ENCODE measurements at regions not wholly inside any gene's neighbourhood (a gene's known extent, or its start where the extent isn't known, plus 50 kb on each side); places are given as distances from the start of the nearest gene placed in this dataset.

- in situ Hi-C loops (cut with MboI; ENCODE audit: low sequenced_read_pairs), result no loop called here
Measured at GRCh38 chr20:40188319-40188718, 500.7 kb downstream of the MAFB start.

GRCh38 chr20:40186826-40187225 is 502.2 kb downstream of the MAFB start:
- in situ Hi-C loops (cut with MboI; ENCODE audit: low sequenced_read_pairs), result no loop called here

- in situ Hi-C loops (cut with MboI; ENCODE audit: low sequenced_read_pairs), result no loop called here
Measured at GRCh38 chr20:40181676-40182075, 507.4 kb downstream of the MAFB start.

GRCh38 chr20:40176098-40176841 is 512.8 kb downstream of the MAFB start:
- in situ Hi-C loops (cut with MboI; ENCODE audit: low sequenced_read_pairs), result no loop called here

DNA sequence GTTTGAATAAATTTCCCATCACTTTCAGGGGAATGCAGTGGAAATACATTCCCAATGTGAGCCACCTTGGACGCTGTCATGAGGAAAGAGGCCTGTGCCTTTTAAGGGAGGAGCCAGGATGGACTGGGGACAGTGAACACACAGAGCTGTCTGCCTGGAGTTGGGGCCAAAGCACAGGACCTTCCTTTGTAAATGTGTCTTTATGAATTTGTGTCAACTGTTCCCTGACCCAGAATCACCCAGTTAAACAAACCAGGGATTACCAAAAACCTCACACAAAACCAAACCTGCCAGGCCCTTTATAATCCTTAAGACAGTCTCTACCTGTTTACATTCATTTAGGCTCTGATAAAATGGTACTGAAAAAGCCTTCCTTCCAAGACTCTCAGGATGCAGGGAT is 513.7 kb downstream of the MAFB start:
- in situ Hi-C loops (cut with MboI; ENCODE audit: low sequenced_read_pairs), result no loop called here

- in situ Hi-C loops (cut with MboI; ENCODE audit: low sequenced_read_pairs), result loop anchor here (25.0 kb wide), 1 partner anchor 513 kb away; the partner anchor contains the start of gene MAFB
Measured at GRCh38 chr20:40173872-40174271, 515.2 kb downstream of the MAFB start.

- in situ Hi-C loops (cut with MboI; ENCODE audit: low sequenced_read_pairs), result loop anchor here (25.0 kb wide), 1 partner anchor 518 kb away; the partner anchor contains the start of gene MAFB
Measured at GRCh38 chr20:40168981-40169620, 519.9 kb downstream of the MAFB start.

DNA sequence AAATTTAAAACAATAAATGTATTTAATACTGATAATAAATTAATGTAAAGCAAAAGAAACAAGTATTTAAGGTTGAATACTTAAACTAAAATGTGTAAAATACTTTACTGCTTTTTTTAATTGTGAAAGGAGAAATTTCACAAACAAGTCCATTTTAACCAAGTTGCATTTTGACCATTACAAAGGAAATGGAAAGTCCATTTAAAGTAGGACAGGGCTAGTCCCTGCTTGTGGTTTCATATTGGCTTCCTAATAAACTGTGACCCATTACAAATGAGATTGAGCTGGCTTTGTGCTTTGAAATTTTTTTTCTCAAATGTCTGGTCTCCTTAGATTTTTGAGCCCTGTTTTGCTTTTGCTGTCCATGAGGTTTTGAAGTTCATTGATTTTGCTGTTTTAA is 527.6 kb downstream of the MAFB start:
- in situ Hi-C loops (cut with MboI; ENCODE audit: low sequenced_read_pairs), result loop anchor here (25.0 kb wide), 1 partner anchor 526 kb away; the partner anchor contains the start of gene MAFB

- in situ Hi-C loops (cut with MboI; ENCODE audit: low sequenced_read_pairs), result loop anchor here (25.0 kb wide), 1 partner anchor 527 kb away; the partner anchor contains the start of gene MAFB
Measured at GRCh38 chr20:40160097-40160550, 528.9 kb downstream of the MAFB start.

GRCh38 chr20:40159276-40159675 is 529.8 kb downstream of the MAFB start:
- in situ Hi-C loops (cut with MboI; ENCODE audit: low sequenced_read_pairs), result loop anchor here (25.0 kb wide), 1 partner anchor 528 kb away; the partner anchor contains the start of gene MAFB

DNA sequence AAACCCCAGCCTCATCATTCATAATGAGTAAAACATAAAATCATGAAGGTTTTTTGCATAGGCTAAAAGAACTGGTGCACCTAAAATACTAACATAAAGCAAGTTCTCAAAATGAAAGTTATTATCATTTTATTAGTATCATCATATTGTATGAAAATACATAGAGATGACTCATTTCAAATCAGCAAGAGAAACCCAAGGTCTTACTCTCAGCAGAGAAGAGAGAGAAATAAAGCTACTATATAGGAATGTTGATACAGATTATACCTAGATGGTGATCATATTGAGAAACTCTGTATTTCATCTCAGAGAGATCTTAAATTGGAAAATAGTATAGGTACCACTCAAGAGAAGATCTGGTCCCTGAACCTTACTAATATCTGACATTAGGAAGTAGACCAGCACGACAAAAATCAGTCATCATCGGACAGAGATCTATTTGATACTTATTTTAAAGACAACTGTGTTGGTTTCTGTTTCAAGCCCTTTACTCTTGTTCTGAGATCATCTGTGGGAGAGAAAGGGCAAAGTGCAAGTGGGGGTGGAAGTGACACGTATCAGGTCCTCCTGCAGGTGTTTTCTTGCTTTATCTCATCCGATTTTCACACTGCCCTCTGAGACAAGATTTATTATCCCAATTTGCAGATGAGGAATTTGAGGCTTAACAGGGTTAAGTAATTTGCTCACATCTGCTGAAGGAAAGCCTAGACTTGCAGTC is 532.3 kb downstream of the MAFB start:
- in situ Hi-C loops (cut with MboI; ENCODE audit: low sequenced_read_pairs), result loop anchor here (25.0 kb wide), 1 partner anchor 531 kb away; the partner anchor contains the start of gene MAFB

GRCh38 chr20:40154514-40154913 is 534.5 kb downstream of the MAFB start:
- in situ Hi-C loops (cut with MboI; ENCODE audit: low sequenced_read_pairs), result loop anchor here (25.0 kb wide), 1 partner anchor 533 kb away; the partner anchor contains the start of gene MAFB

- in situ Hi-C loops (cut with MboI; ENCODE audit: low sequenced_read_pairs), result no loop called here
Measured at GRCh38 chr20:40148886-40149285, 540.1 kb downstream of the MAFB start.

GRCh38 chr20:40146071-40146470 is 543.0 kb downstream of the MAFB start:
- in situ Hi-C loops (cut with MboI; ENCODE audit: low sequenced_read_pairs), result no loop called here

- in situ Hi-C loops (cut with MboI; ENCODE audit: low sequenced_read_pairs), result no loop called here
Measured at GRCh38 chr20:40144581-40144980, 544.5 kb downstream of the MAFB start.

DNA sequence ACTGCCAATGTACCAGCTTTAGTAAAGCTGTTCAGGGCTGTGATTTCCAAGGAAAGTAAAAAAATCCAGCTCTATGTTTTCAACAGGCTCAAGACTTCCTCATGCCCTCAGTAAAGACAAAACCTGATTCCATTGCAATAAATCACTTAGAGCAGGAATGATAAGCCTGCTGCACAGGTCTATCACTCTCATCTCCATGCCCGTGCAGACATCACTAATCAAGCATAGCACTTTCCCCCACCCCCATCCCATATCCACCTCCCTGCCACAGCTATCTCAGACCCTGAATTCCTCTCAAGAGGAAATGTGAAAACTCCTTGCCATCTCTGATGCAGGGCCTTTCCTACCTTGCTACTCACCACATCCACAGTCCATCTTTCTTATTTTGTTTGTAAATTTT is 554.9 kb downstream of the MAFB start:
- in situ Hi-C loops (cut with MboI; ENCODE audit: low sequenced_read_pairs), result no loop called here

DNA sequence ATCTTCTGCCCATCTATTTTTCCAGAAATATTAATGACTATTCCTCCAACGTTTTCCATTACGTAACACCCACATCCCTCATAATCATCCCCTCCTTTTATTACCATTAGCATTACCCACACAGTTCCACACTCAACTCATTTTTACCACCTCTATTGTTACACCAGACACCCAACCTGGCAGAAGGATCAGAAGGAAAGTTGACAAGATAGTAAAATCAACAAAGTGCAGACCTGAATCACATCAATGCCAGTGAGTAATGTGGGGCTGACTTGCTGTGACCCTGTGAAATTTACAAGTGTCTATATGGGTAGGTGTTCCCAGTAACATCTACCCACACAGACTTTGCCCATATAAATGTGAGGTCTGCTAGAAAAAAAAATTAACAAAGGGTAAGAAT is 568.2 kb downstream of the MAFB start:
- in situ Hi-C loops (cut with MboI; ENCODE audit: low sequenced_read_pairs), result no loop called here

GRCh38 chr20:40111282-40111681 is 577.8 kb downstream of the MAFB start:
- in situ Hi-C loops (cut with MboI; ENCODE audit: low sequenced_read_pairs), result no loop called here

GRCh38 chr20:40110311-40110831 is 578.7 kb downstream of the MAFB start:
- in situ Hi-C loops (cut with MboI; ENCODE audit: low sequenced_read_pairs), result no loop called here

DNA sequence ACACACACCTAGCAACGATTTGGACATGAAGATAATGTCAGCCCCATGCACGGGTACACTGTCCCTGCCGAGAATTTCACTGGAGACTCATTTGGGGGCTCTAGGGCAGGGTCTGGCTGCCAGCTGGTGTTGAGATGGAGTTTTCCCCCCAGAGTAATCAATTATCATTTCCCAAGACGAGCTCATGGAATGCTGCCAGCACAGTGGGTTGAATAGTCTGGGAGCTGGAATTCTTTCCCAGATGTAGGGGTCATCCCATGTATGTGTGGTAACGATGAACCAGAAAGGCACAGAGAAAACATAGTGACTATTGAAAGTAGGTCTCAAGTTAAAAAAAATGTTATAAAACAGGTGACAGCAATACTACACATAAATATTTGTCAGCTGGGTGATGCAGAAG is 579.9 kb downstream of the MAFB start:
- in situ Hi-C loops (cut with MboI; ENCODE audit: low sequenced_read_pairs), result no loop called here

- in situ Hi-C loops (cut with MboI; ENCODE audit: low sequenced_read_pairs), result no loop called here
Measured at GRCh38 chr20:40108321-40108720, 580.7 kb downstream of the MAFB start.
